ENCODE measurements at regions not wholly inside any gene's neighbourhood (a gene's known extent, or its start where the extent isn't known, plus 50 kb on each side); places are given as distances from the start of the nearest gene placed in this dataset.
A peak's percentile ranks its signal among the peaks of the same experiment; 100 is the strongest.

- TF ChIP-seq ZNF518B (CRISPR knock-in tag; IDR thresholded peaks at IDR 0.05): no peak
- TF ChIP-seq XRCC3 (IDR thresholded peaks at IDR 0.05): no peak
- peak; percentile 72 to 78 for TF ChIP-seq RAD21 (CRISPR knock-in tag; conservative IDR thresholded peaks at IDR 0.05 in 1 of 2, IDR thresholded peaks at IDR 0.05 in 1 of 2)
- no peak for TF ChIP-seq HOMEZ (CRISPR knock-in tag; IDR thresholded peaks at IDR 0.05)
Observed at GRCh38 chr1:165073185-165074007, 283.1 kb downstream of the LMX1A start (continued).
